Left ventricle myocardium inferior (tissue), 1 donor: ENCODE measurements at regions not wholly inside any gene's neighbourhood (a gene's known extent, or its start where the extent isn't known, plus 50 kb on each side); places are given as distances from the start of the nearest gene placed in this dataset.

Experiments used
- DNase-seq: peaks from one replicate; pipeline ENCODE4 v3.0.0-alpha.2; 2020
- H3K27ac ChIP-seq: fragments of 200-600 bp; replicated peaks from 2 replicates; pipeline ENCODE4 v1.8.0; 2021
- H3K27me3 ChIP-seq: fragments of 200-600 bp; 2 replicates; pipeline ENCODE4 v1.8.0; 2021; ENCODE audit warnings: low read depth
- H3K36me3 ChIP-seq: fragments of 200-600 bp; 2 replicates; pipeline ENCODE4 v1.8.0; 2021
- H3K4me1 ChIP-seq: fragments of 200-600 bp; 2 replicates; pipeline ENCODE4 v1.8.0; 2021
- H3K4me3 ChIP-seq: fragments of 200-600 bp; 2 replicates; pipeline ENCODE4 v1.8.0; 2021; ENCODE audit warnings: mild to moderate bottlenecking, moderate library complexity
- H3K9me3 ChIP-seq: fragments of 200-600 bp; replicated peaks from 2 replicates; pipeline ENCODE4 v1.8.0; 2021
- CTCF ChIP-seq: fragments of 200-600 bp; IDR thresholded peaks from 2 replicates; pipeline ENCODE4 v1.8.0; 2021; ENCODE audit warnings: antibody characterized with exemption, mild to moderate bottlenecking, borderline replicate concordance
- intact Hi-C: fragments of 100-400 bp; cut with micrococcal nuclease; formaldehyde crosslinking; loops from one replicate; pipeline ENCODE4 v1.11.0; 2022
- donor health status: DM: no; HTN: yes; CAD: no; lungs with severe emphysema.

DNA sequence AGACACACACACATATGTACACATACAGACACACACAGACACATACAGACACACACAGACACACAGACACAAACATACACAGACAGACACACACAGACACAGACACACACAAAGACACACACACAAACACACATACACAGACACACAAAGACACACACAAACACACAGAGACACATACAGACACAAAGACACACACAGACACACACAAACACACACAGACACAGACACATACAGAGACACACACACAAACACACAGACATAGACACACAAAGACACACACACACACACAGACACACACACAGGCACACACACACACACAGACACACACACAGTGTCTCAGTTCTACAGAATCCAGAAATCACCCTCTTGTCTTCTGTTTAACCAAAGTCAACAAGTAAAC is 280.7 kb downstream of the ASMT start:
- Histone ChIP-seq H3K4me3 (no peak overlapping the region), H3K27ac (no peak overlapping the region), H3K27me3 (peaks cover 58% of the 10 kb centered on the region), H3K9me3 (peaks cover 7% of the 10 kb centered on the region), H3K36me3 (no peaks in the 10 kb centered on the region), H3K4me1 (no peaks in the 10 kb centered on the region)
- intact Hi-C loops = no loop called here
- TF ChIP-seq CTCF = no peak
- DNase-seq = no peak

- Histone ChIP-seq H3K27ac (no peak overlapping the region), H3K4me1 (no peaks in the 10 kb centered on the region), H3K27me3 (peaks cover 66% of the 10 kb centered on the region), H3K4me3 (no peak overlapping the region), H3K36me3 (no peaks in the 10 kb centered on the region), H3K9me3 (no peaks in the 10 kb centered on the region)
- no peak for DNase-seq
- TF ChIP-seq CTCF = no peak
- intact Hi-C loops = no loop called here
These were observed 285.0 kb downstream of the ASMT start for GRCh38 chrX:1899841-1900240.

GRCh38 chrX:1902901-1903235 is 288.0 kb downstream of the ASMT start:
- peaks cover 53% of the 10 kb centered on the region for H3K27me3 ChIP-seq
- no peaks in the 10 kb centered on the region for H3K4me1 ChIP-seq
- H3K9me3 ChIP-seq = peaks cover 17% of the 10 kb centered on the region
- no peak for TF ChIP-seq CTCF
- intact Hi-C loops = no loop called here
- H3K4me3 ChIP-seq = no peak overlapping the region
- no peak for DNase-seq
- H3K36me3 ChIP-seq = no peaks in the 10 kb centered on the region
- H3K27ac ChIP-seq = no peak overlapping the region

- no peak overlapping the region for H3K4me3 ChIP-seq
- H3K9me3 ChIP-seq = peaks cover 17% of the 10 kb centered on the region
- intact Hi-C loops = no loop called here
- no peak for TF ChIP-seq CTCF
- H3K27me3 ChIP-seq = peaks cover 48% of the 10 kb centered on the region
- DNase-seq = no peak
- no peaks in the 10 kb centered on the region for H3K36me3 ChIP-seq
- H3K27ac ChIP-seq = no peak overlapping the region
- H3K4me1 ChIP-seq = no peaks in the 10 kb centered on the region
These were observed 288.5 kb downstream of the ASMT start for GRCh38 chrX:1903236-1903935.

DNA sequence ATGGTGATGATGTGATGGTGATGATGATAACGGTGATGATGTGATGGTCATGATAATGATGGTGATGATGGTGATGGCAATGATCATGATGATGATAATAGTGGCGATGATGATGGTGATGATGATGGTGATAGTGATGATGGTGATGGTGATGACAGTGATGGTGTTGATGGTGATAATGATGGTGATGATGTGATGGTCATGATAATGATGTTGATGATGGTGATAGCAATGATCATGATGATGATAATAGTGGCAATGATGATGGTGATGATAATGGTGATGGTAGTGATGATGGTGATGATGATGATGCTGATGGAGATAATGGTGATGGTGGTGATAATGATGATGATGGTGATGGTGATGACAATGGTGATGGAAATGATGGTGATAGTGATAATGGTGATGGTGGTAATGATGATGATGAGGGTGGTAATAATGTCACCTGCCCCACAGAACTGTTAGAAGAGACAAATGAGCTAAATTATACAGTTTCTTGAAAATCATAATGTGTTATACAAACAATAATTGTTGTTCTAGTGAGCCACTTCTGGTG is 289.9 kb downstream of the ASMT start:
- H3K4me1 ChIP-seq = no peaks in the 10 kb centered on the region
- intact Hi-C loops = no loop called here
- no peak overlapping the region for H3K4me3 ChIP-seq
- TF ChIP-seq CTCF = no peak
- peaks cover 17% of the 10 kb centered on the region for H3K9me3 ChIP-seq
- no peaks in the 10 kb centered on the region for H3K36me3 ChIP-seq
- H3K27me3 ChIP-seq = peaks cover 44% of the 10 kb centered on the region
- no peak for DNase-seq
- no peak overlapping the region for H3K27ac ChIP-seq
